GM12875 (cell line): ENCODE measurements at regions not wholly inside any gene's neighbourhood (a gene's known extent, or its start where the extent isn't known, plus 50 kb on each side); places are given as distances from the start of the nearest gene placed in this dataset.

Experiments used
- H3K4me3 ChIP-seq: one replicate; pipeline ENCODE4 v1.5.1; 2011; ENCODE audit warnings: low read depth, low read length, control low read depth
- CTCF ChIP-seq: IDR thresholded peaks from 2 replicates; pipeline ENCODE4 v1.5.1; 2011; ENCODE audit warnings: low read depth, mild to moderate bottlenecking, control low read depth, inconsistent platforms, low read length, moderate library complexity, borderline replicate concordance; ENCODE audit not compliant: insufficient read depth

GRCh38 chr2:19261061-19261460, 97.4 kb downstream of the OSR1 start:
- no peak overlapping the region for H3K4me3 ChIP-seq
- no peak for TF ChIP-seq CTCF

- no peak overlapping the region for H3K4me3 ChIP-seq
- TF ChIP-seq CTCF = no peak
Observed at GRCh38 chr2:19256121-19256601, 102.3 kb downstream of the OSR1 start.

- no peak for TF ChIP-seq CTCF
Observed at GRCh38 chr2:19255481-19255880, 102.9 kb downstream of the OSR1 start.

GRCh38 chr2:19251554-19251953, 106.9 kb downstream of the OSR1 start:
- no peak for TF ChIP-seq CTCF
- H3K4me3 ChIP-seq = no peak overlapping the region

More at GRCh38 chr2:19255481-19255880, 102.9 kb downstream of the OSR1 start:
- no peak overlapping the region for H3K4me3 ChIP-seq

- no peak overlapping the region for H3K4me3 ChIP-seq
Observed at GRCh38 chr2:19250906-19251305, 107.5 kb downstream of the OSR1 start.

GRCh38 chr2:19247186-19247585, 111.2 kb downstream of the OSR1 start:
- H3K4me3 ChIP-seq = no peak overlapping the region
- no peak for TF ChIP-seq CTCF

More at GRCh38 chr2:19250906-19251305, 107.5 kb downstream of the OSR1 start:
- TF ChIP-seq CTCF = no peak

GRCh38 chr2:19246496-19246895, 111.9 kb downstream of the OSR1 start:
- no peak for TF ChIP-seq CTCF
- no peak overlapping the region for H3K4me3 ChIP-seq
